Ascending aorta (tissue), 2 donors: ENCODE measurements at regions not wholly inside any gene's neighbourhood (a gene's known extent, or its start where the extent isn't known, plus 50 kb on each side); places are given as distances from the start of the nearest gene placed in this dataset.
A peak's percentile ranks its signal among the peaks of the same experiment; 100 is the strongest.

Experiments
- DNase-seq, 2 donors: peaks; one replicate each; pipeline ENCODE4 v3.0.0-alpha.2; 2019; ENCODE audit warnings: low spot score in 2 of 2
- H3K27ac ChIP-seq, 2 donors: fragments of 200-600 bp; sonication (generic); one replicate each; pipeline ENCODE4 v1.5.1; 2016 to 2017; ENCODE audit warnings: mild to moderate bottlenecking in 1 of 2
- H3K27me3 ChIP-seq: fragments of 200-600 bp; sonication (generic); one replicate; pipeline ENCODE4 v1.5.1; 2017
- H3K36me3 ChIP-seq, 2 donors: fragments of 200-600 bp; sonication (generic); one replicate each; pipeline ENCODE4 v1.5.1; 2016
- H3K4me1 ChIP-seq, 2 donors: fragments of 200-600 bp; sonication (generic); one replicate each; pipeline ENCODE4 v1.5.1; 2016 to 2017; ENCODE audit warnings: mild to moderate bottlenecking in 1 of 2
- H3K4me3 ChIP-seq, 2 donors: fragments of 200-600 bp; sonication (generic); one replicate each; pipeline ENCODE4 v1.5.1; 2016 to 2017; ENCODE audit warnings: mild to moderate bottlenecking in 1 of 2
- H3K9me3 ChIP-seq, 2 donors: fragments of 200-600 bp; sonication (generic); one replicate each; pipeline ENCODE4 v1.5.1; 2016
- intact Hi-C: fragments of 100-400 bp; cut with DNase I; formaldehyde crosslinking; loops from one replicate; pipeline ENCODE4 v1.15.1; 2023
- TF ChIP-seq, protein P1 (sequence below), 3 experiments: fragments of 200-600 bp in 2 of 3; fragments of 450-650 bp in 1 of 3; sonication (generic) in 2 of 3; IDR thresholded peaks; one replicate each; pipeline ENCODE4 v1.5.1; 2016 to 2019; ENCODE audit warnings: antibody characterized with exemption in 3 of 3, mild to moderate bottlenecking in 1 of 3, moderate library complexity in 1 of 3

DNA sequence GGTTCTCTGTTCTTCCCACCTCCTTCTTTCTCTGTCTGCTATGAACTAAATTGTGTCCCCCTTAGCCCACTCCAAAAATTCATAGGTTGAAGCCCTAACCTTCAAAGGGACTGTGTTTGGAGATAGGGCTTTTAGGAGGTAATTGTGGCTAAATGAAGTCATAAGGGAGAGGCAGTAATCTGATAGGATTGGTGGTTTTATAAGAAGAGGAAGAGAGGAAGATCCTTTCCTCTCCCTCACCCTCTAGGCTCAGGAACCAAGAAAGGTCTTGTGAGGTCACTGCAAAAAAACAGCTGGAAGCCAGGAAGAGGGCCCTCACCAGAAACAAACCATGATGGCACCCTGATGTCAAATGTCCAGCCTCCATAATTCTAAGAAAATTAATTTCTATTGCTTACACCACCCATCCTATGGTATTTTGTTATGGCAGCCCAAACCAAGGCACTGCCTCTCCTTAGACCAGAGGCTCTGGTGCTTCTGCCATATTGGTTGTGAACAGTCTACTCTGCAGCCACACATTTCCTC, 135.1 kb upstream of the COL21A1 start:
- no peaks in the 10 kb centered on the region for H3K36me3 ChIP-seq
- TF ChIP-seq, protein P1, sequence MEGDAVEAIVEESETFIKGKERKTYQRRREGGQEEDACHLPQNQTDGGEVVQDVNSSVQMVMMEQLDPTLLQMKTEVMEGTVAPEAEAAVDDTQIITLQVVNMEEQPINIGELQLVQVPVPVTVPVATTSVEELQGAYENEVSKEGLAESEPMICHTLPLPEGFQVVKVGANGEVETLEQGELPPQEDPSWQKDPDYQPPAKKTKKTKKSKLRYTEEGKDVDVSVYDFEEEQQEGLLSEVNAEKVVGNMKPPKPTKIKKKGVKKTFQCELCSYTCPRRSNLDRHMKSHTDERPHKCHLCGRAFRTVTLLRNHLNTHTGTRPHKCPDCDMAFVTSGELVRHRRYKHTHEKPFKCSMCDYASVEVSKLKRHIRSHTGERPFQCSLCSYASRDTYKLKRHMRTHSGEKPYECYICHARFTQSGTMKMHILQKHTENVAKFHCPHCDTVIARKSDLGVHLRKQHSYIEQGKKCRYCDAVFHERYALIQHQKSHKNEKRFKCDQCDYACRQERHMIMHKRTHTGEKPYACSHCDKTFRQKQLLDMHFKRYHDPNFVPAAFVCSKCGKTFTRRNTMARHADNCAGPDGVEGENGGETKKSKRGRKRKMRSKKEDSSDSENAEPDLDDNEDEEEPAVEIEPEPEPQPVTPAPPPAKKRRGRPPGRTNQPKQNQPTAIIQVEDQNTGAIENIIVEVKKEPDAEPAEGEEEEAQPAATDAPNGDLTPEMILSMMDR (IDR thresholded peaks at IDR 0.05): no peak
- no peak for DNase-seq
- no peaks in the 10 kb centered on the region for H3K27me3 ChIP-seq
- H3K4me1 ChIP-seq: peaks cover 4 to 29% of the 10 kb centered on the region in 2 donors
- H3K27ac ChIP-seq: peak overlapping the region; percentile 68 to 71
- no peaks in the 10 kb centered on the region for H3K9me3 ChIP-seq
- intact Hi-C loops: no loop called here
- H3K4me3 ChIP-seq: no peak overlapping the region

DNA sequence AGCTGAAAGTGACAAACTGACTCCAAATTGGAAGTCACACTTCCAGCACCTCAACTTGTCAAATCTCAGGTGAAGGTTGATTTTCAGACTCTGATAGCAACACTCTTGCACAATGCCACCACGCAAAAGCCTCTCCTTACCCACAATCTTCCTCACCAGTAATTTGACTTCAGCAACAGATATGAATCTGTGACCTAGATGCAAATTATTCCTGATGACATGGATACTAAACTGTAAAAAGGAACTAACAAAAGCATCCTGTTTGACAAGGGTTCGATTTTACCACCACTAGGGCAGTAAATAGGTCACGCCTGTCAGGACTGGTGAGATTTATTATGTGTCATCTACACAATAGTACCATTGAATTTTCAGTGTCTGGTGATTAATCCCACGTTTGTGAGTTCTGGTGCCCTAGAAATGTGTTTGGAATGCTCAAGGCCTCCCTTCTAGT, 134.4 kb upstream of the COL21A1 start:
- intact Hi-C loops: no loop called here
- TF ChIP-seq, protein P1 (IDR thresholded peaks at IDR 0.05): no peak
- Histone ChIP-seq H3K4me3 (no peak overlapping the region), H3K27me3 (no peaks in the 10 kb centered on the region), H3K9me3 (no peaks in the 10 kb centered on the region), H3K4me1 (peaks cover 4 to 23% of the 10 kb centered on the region in 2 donors), H3K36me3 (no peaks in the 10 kb centered on the region), H3K27ac (no peak overlapping the region)
- DNase-seq: no peak

DNA sequence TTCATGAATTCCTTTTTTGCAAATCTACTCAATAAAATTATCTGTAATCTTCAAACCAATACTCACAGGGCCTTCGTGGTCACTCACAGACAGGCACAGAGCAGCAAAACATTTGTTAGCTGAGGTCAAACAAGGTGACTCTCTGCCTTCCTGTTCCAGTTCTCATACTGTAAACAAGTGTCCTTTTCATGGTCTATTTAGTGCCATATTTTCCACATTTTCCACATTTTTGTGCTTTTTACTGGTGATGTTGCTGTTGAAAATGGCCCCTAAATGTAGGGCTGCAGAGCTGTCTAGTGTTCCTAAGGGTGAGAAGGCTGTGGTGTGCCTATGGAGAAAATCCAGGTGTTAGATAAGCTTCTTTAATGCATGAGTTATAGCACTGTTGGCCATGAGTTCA, 133.1 kb upstream of the COL21A1 start:
- TF ChIP-seq, protein P1 (IDR thresholded peaks at IDR 0.05): no peak
- intact Hi-C loops: no loop called here
- Histone ChIP-seq H3K4me1 (peaks cover 4 to 21% of the 10 kb centered on the region in 2 donors), H3K27me3 (no peaks in the 10 kb centered on the region), H3K9me3 (no peaks in the 10 kb centered on the region), H3K27ac (no peak overlapping the region), H3K4me3 (no peak overlapping the region), H3K36me3 (no peaks in the 10 kb centered on the region)
- no peak for DNase-seq

DNA sequence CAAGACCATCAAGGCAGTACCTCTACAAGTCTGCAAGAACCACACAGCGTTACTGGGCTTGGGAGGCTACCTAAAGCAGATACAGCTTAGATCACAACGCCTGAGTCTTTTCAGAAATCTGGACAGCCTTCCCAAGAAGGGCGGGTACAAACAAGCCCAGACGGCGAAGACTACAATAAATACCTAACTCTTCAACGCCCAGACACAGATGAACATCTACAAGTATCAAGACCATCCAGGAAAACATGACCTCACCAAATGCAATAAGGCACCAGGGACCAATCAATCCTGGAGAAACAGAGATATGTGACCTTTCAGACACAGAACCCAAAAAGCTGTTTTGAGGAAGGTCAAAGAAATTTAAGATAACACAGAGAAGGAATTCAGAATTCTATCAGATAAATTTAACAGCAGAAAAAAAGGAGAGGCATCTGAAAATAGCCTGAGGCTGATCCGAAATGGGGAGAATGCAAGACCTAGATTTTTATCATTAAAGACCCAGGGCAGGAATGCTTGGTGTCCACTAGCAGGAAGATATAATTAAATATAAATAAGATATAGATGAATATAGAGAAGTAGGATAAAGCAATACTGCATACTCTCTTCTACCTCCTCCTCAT, 131.7 kb upstream of the COL21A1 start:
- Histone ChIP-seq H3K36me3 (no peaks in the 10 kb centered on the region), H3K9me3 (no peaks in the 10 kb centered on the region), H3K4me1 (peaks cover 0 to 25% of the 10 kb centered on the region in 2 donors), H3K4me3 (no peak overlapping the region), H3K27me3 (no peaks in the 10 kb centered on the region), H3K27ac (no peak overlapping the region)
- no peak for DNase-seq
- intact Hi-C loops: loop anchor here (10.0 kb wide), 2 partner anchors 164 to 876 kb away; no protein-coding TSS in a partner anchor
- TF ChIP-seq, protein P1 (IDR thresholded peaks at IDR 0.05): no peak

DNA sequence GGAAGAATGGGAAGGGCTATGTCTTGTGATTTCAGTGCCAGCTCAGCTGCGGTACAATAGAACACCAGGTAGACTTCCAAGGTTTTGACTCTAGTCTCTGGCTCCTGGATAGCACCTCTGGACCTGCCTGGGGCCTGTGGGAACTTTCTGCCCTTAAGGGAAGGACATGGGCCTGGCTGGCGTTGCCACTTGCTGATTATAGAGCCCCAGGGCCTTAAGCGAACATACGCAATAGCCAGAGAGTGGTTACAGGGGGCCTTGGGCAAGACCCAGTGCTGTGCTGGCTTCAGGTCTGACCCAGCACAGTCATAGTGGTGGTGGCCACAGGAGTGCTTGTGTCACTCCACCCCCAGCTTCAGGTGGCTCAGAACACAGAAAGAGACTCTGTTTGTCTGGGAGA, 131.1 kb upstream of the COL21A1 start:
- Histone ChIP-seq H3K4me3 (no peak overlapping the region), H3K4me1 (peaks cover 0 to 26% of the 10 kb centered on the region in 2 donors), H3K36me3 (no peaks in the 10 kb centered on the region), H3K27me3 (no peaks in the 10 kb centered on the region), H3K27ac (no peak overlapping the region), H3K9me3 (no peaks in the 10 kb centered on the region)
- intact Hi-C loops: loop anchor here (10.0 kb wide), 2 partner anchors 164 to 876 kb away; no protein-coding TSS in a partner anchor
- TF ChIP-seq, protein P1 (IDR thresholded peaks at IDR 0.05): no peak
- DNase-seq: no peak
